K562 (cell line): ENCODE measurements at regions not wholly inside any gene's neighbourhood (a gene's known extent, or its start where the extent isn't known, plus 50 kb on each side); places are given as distances from the start of the nearest gene placed in this dataset.

Source experiments
- ARNT ChIP-seq, 2 experiments: fragments of 450-650 bp; IDR thresholded peaks; 2 replicates each; pipeline ENCODE4 v1.6.1; 2016; ENCODE audit warnings: mild to moderate bottlenecking in 1 of 2
- BRCA1 ChIP-seq, 2 experiments: fragments of 450-650 bp in 1 of 2; sonication (generic) in 1 of 2; formaldehyde crosslinking in 1 of 2; IDR thresholded peaks; 2 replicates each; pipeline versions ENCODE4 v1.5.0 to v1.6.1; 2017 to 2020; ENCODE audit warnings: mild to moderate bottlenecking in 1 of 2, missing genetic modification reagents in 1 of 2
- E4F1 ChIP-seq: fragments of 250-450 bp; sonication (Bioruptor Pico); IDR thresholded peaks from 2 replicates; pipeline ENCODE4 v1.5.0; 2021; ENCODE audit warnings: mild to moderate bottlenecking, borderline replicate concordance
- EP300 ChIP-seq: IDR thresholded peaks from 2 replicates; pipeline ENCODE4 v1.6.1; 2012; ENCODE audit warnings: low read length, improper control_type of control experiment
- FOXO4 ChIP-seq: fragments of 450-650 bp; formaldehyde crosslinking; IDR thresholded peaks from 2 replicates; pipeline ENCODE4 v1.4.0; 2020; ENCODE audit warnings: mild to moderate bottlenecking, moderate library complexity
- HMGXB4 ChIP-seq: sonication (generic); formaldehyde crosslinking; IDR thresholded peaks from 2 replicates; pipeline ENCODE4 v1.8.1; 2023; ENCODE audit warnings: mild to moderate bottlenecking, missing genetic modification reagents
- NR3C1 ChIP-seq: sonication (generic); formaldehyde crosslinking; IDR thresholded peaks from 2 replicates; pipeline ENCODE4 v1.8.1; 2022; ENCODE audit warnings: missing genetic modification reagents
- OTX1 ChIP-seq: fragments of 450-650 bp; formaldehyde crosslinking; IDR thresholded peaks from 2 replicates; pipeline ENCODE4 v1.4.0; 2022; ENCODE audit warnings: mild to moderate bottlenecking
- PHB2 ChIP-seq: fragments of 450-650 bp; IDR thresholded peaks from 2 replicates; pipeline ENCODE4 v1.6.1; 2017; ENCODE audit warnings: low read depth
- POLR2B ChIP-seq: fragments of 450-650 bp; IDR thresholded peaks from 2 replicates; pipeline ENCODE4 v1.6.1; 2018; ENCODE audit warnings: low read depth; ENCODE audit not compliant: partially characterized antibody
- RBM22 ChIP-seq: fragments of 200-400 bp; formaldehyde crosslinking; IDR thresholded peaks from 2 replicates; pipeline ENCODE4 v1.6.1; 2018; ENCODE audit warnings: low read length, low read depth; ENCODE audit not compliant: poor library complexity, severe bottlenecking
- RBM25 ChIP-seq: fragments of 200-400 bp; formaldehyde crosslinking; IDR thresholded peaks from 2 replicates; pipeline ENCODE4 v1.6.1; 2018; ENCODE audit warnings: low read length, low read depth, moderate library complexity; ENCODE audit not compliant: severe bottlenecking
- SMC3 ChIP-seq: conservative IDR thresholded peaks from 2 replicates; pipeline ENCODE4 v1.6.1; 2011; ENCODE audit warnings: low read depth, low read length, improper control_type of control experiment; ENCODE audit not compliant: insufficient read depth
- TCF7L2 ChIP-seq: fragments of 150-350 bp; IDR thresholded peaks from 2 replicates; pipeline ENCODE4 v1.6.1; 2016; ENCODE audit warnings: low read depth, mild to moderate bottlenecking, low read length, moderate library complexity
- TFAP4 ChIP-seq: sonication (generic); formaldehyde crosslinking; IDR thresholded peaks from 2 replicates; pipeline ENCODE4 v1.8.0; 2022; ENCODE audit warnings: missing genetic modification reagents, mild to moderate bottlenecking, moderate library complexity, borderline replicate concordance
- TGIF2 ChIP-seq: sonication (generic); formaldehyde crosslinking; IDR thresholded peaks from 2 replicates; pipeline ENCODE4 v1.8.1; 2022; ENCODE audit warnings: mild to moderate bottlenecking, missing genetic modification reagents, moderate library complexity
- ZBTB11 ChIP-seq, 3 experiments: fragments of 200-800 bp in 1 of 3; fragments of 250-450 bp in 1 of 3; fragments of 450-650 bp in 1 of 3; sonication (Bioruptor Pico) in 1 of 3; sonication (Bioruptor generic) in 1 of 3; formaldehyde crosslinking in 1 of 3; IDR thresholded peaks; 2 replicates each; pipeline versions ENCODE4 v1.6.1 to v1.8.0; 2016 to 2022; ENCODE audit warnings: mild to moderate bottlenecking in 2 of 3, missing genetic modification characterization in 2 of 3, missing compliant biosample characterization in 1 of 3, moderate library complexity in 1 of 3
- ZC3H8 ChIP-seq: fragments of 450-650 bp; IDR thresholded peaks from 2 replicates; pipeline ENCODE4 v1.6.1; 2017
- ZNF224 ChIP-seq: sonication (generic); formaldehyde crosslinking; IDR thresholded peaks from 2 replicates; pipeline ENCODE4 v1.8.0; 2022; ENCODE audit warnings: mild to moderate bottlenecking, missing genetic modification reagents
- ZNF24 ChIP-seq: fragments of 450-650 bp; IDR thresholded peaks from 2 replicates; pipeline ENCODE4 v1.6.1; 2016

- TF ChIP-seq ZBTB11 (CRISPR knock-in tag; IDR thresholded peaks at IDR 0.05), result no peak
- TF ChIP-seq HMGXB4 (CRISPR knock-in tag), result no peak
- TF ChIP-seq TFAP4, result no peak
- no peak for TF ChIP-seq RBM22
- no peak for TF ChIP-seq ZNF24
- peak; percentile 64; the same call in 1 of the 2 replicates for TF ChIP-seq EP300
- TF ChIP-seq TGIF2 (CRISPR knock-in tag), result no peak
- TF ChIP-seq ZNF224 (CRISPR knock-in tag), result no peak
- TF ChIP-seq ARNT (IDR thresholded peaks at IDR 0.05), result no peak
- TF ChIP-seq BRCA1 (IDR thresholded peaks at IDR 0.05), result no peak
- TF ChIP-seq BRCA1 (CRISPR knock-in tag; IDR thresholded peaks at IDR 0.05), result no peak
- no peak for TF ChIP-seq ZC3H8
- no peak for TF ChIP-seq E4F1 (CRISPR knock-in tag)
- TF ChIP-seq FOXO4 (CRISPR knock-in tag), result no peak
- TF ChIP-seq SMC3, result no peak
- TF ChIP-seq RBM25, result no peak
- no peak for TF ChIP-seq NR3C1 (CRISPR knock-in tag)
- no peak for TF ChIP-seq TCF7L2
- no peak for TF ChIP-seq POLR2B
- TF ChIP-seq PHB2, result no peak
- TF ChIP-seq OTX1 (CRISPR knock-in tag), result no peak
Observed at GRCh38 chrX:15977644-15978043, 123.0 kb upstream of the AP1S2 start (continued).
